DND-41 (cell line): ENCODE measurements at regions not wholly inside any gene's neighbourhood (a gene's known extent, or its start where the extent isn't known, plus 50 kb on each side); places are given as distances from the start of the nearest gene placed in this dataset.

ENCODE experiments used
- ATAC-seq: fragments of 200-7000 bp; cut with Tn5 transposase; 3 replicates; pipeline ENCODE4 v1.9.1; 2021; ENCODE audit warnings: low read depth; ENCODE audit not compliant: insufficient read depth
- DNase-seq: peaks from one replicate; pipeline ENCODE4 v3.0.0-alpha.2; 2020
- H2AFZ ChIP-seq: 2 replicates; pipeline ENCODE4 v1.6.0; 2012; ENCODE audit warnings: low read depth, low read length
- H3K27ac ChIP-seq: 2 replicates; pipeline ENCODE4 v1.5.1; 2012; ENCODE audit warnings: low read length, inconsistent platforms
- H3K27me3 ChIP-seq: fragments of 200-600 bp; sonication (generic); 2 replicates; pipeline ENCODE4 v1.6.0; 2012; ENCODE audit warnings: low read length, mild to moderate bottlenecking, inconsistent platforms; ENCODE audit not compliant: insufficient read depth, poor library complexity
- H3K36me3 ChIP-seq: 2 replicates; pipeline ENCODE4 v1.5.1; 2012; ENCODE audit warnings: low read length, inconsistent platforms; ENCODE audit not compliant: insufficient read depth
- H3K4me1 ChIP-seq: 2 replicates; pipeline ENCODE4 v1.5.1; 2012; ENCODE audit warnings: mild to moderate bottlenecking, low read length; ENCODE audit not compliant: insufficient read depth
- H3K4me2 ChIP-seq: 2 replicates; pipeline ENCODE4 v1.6.0; 2012; ENCODE audit warnings: mild to moderate bottlenecking, moderate library complexity, low read length, inconsistent platforms; ENCODE audit not compliant: insufficient read depth
- H3K4me3 ChIP-seq, 2 experiments: fragments of 200-600 bp in 1 of 2; shearing (Covaris generic) in 1 of 2; 2 replicates each; pipeline ENCODE4 v1.5.1; 2012 to 2016; ENCODE audit warnings: inconsistent platforms in 2 of 2, low read length in 2 of 2, mild to moderate bottlenecking in 2 of 2, low read depth in 1 of 2, moderate library complexity in 1 of 2
- H3K79me2 ChIP-seq: 2 replicates; pipeline ENCODE4 v1.6.0; 2012; ENCODE audit warnings: low read length, inconsistent platforms; ENCODE audit not compliant: insufficient read depth
- H3K9ac ChIP-seq: 2 replicates; pipeline ENCODE4 v1.6.0; 2012; ENCODE audit warnings: low read depth, mild to moderate bottlenecking, inconsistent platforms, low read length, moderate library complexity
- H3K9me3 ChIP-seq: 2 replicates; pipeline ENCODE4 v1.5.1; 2012; ENCODE audit warnings: low read length, moderate library complexity, mild to moderate bottlenecking, inconsistent platforms; ENCODE audit not compliant: insufficient read depth, severe bottlenecking
- H4K20me1 ChIP-seq: 2 replicates; pipeline ENCODE4 v1.6.0; 2012; ENCODE audit warnings: low read length; ENCODE audit not compliant: insufficient read depth
- EZH2 ChIP-seq: IDR thresholded peaks from 3 replicates; pipeline ENCODE4 v1.6.1; 2012; ENCODE audit warnings: borderline replicate concordance, low read depth, mild to moderate bottlenecking, moderate library complexity, low read length, inconsistent platforms; ENCODE audit not compliant: severe bottlenecking
- TF ChIP-seq, protein P1 (sequence below): IDR thresholded peaks from 2 replicates; pipeline ENCODE4 v1.5.1; 2012; ENCODE audit warnings: borderline replicate concordance, low read length, moderate library complexity, mild to moderate bottlenecking; ENCODE audit not compliant: poor library complexity, severe bottlenecking; ENCODE audit errors: extremely low read depth

DNA sequence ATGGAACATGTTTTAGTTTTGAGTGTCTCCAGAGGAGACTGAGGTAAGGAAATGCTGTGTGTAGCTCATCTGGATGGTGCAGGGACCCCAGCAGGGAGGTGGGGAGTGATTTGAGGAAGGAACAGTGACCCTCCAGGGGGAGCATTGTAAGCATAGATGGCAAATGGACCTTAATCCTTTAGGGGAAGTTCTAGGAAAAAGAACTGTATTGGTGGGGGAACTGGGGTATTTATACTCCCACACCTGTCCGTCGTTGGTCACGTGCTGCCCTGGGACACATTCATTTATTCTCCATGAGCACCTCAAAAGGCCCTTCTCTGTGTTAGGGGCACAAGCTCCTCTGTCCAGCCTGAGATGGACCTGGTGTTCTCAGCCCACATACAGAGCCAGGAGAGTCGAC is 233.9 kb upstream of the HDAC4 start:
- no peaks in the 10 kb centered on the region for H4K20me1 ChIP-seq
- no peak overlapping the region for H2AFZ ChIP-seq
- peaks cover 18% of the 10 kb centered on the region for H3K4me1 ChIP-seq
- ATAC-seq (no peak), DNase-seq (peak; percentile 2)
- H3K36me3 ChIP-seq, result no peaks in the 10 kb centered on the region
- H3K9me3 ChIP-seq, result peaks cover 5% of the 10 kb centered on the region
- no peak overlapping the region for H3K9ac ChIP-seq
- H3K27ac ChIP-seq, result peak overlapping the region; percentile 7; the same call in 1 of the 2 replicates
- H3K4me3 ChIP-seq, result no peak overlapping the region
- TF ChIP-seq EZH2, result no peak
- TF ChIP-seq, protein P1, sequence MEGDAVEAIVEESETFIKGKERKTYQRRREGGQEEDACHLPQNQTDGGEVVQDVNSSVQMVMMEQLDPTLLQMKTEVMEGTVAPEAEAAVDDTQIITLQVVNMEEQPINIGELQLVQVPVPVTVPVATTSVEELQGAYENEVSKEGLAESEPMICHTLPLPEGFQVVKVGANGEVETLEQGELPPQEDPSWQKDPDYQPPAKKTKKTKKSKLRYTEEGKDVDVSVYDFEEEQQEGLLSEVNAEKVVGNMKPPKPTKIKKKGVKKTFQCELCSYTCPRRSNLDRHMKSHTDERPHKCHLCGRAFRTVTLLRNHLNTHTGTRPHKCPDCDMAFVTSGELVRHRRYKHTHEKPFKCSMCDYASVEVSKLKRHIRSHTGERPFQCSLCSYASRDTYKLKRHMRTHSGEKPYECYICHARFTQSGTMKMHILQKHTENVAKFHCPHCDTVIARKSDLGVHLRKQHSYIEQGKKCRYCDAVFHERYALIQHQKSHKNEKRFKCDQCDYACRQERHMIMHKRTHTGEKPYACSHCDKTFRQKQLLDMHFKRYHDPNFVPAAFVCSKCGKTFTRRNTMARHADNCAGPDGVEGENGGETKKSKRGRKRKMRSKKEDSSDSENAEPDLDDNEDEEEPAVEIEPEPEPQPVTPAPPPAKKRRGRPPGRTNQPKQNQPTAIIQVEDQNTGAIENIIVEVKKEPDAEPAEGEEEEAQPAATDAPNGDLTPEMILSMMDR, result no peak
- no peaks in the 10 kb centered on the region for H3K27me3 ChIP-seq
- no peaks in the 10 kb centered on the region for H3K79me2 ChIP-seq
- H3K4me2 ChIP-seq, result no peak overlapping the region

- TF ChIP-seq, protein P1, result no peak
- no peak overlapping the region for H3K4me2 ChIP-seq
Measured at GRCh38 chr2:239630618-239631286, 229.9 kb upstream of the HDAC4 start.

GRCh38 chr2:239629926-239630617 is 229.3 kb upstream of the HDAC4 start:
- H3K36me3 ChIP-seq, result no peaks in the 10 kb centered on the region
- no peak overlapping the region for H3K4me3 ChIP-seq
- H3K9me3 ChIP-seq, result no peaks in the 10 kb centered on the region
- H3K79me2 ChIP-seq, result no peaks in the 10 kb centered on the region
- DNase-seq (peak; percentile 15), ATAC-seq (no peak)
- TF ChIP-seq, protein P1, result no peak
- TF ChIP-seq EZH2, result no peak
- no peak overlapping the region for H2AFZ ChIP-seq
- no peak overlapping the region for H3K9ac ChIP-seq
- H3K27ac ChIP-seq, result 0 out of 2 replicates have a peak overlapping the region, but pooled peaks have one; percentile 23
- H3K4me1 ChIP-seq, result peaks cover 52% of the 10 kb centered on the region
- no peaks in the 10 kb centered on the region for H3K27me3 ChIP-seq
- no peak overlapping the region for H3K4me2 ChIP-seq
- H4K20me1 ChIP-seq, result no peaks in the 10 kb centered on the region

More at GRCh38 chr2:239630618-239631286, 229.9 kb upstream of the HDAC4 start:
- H3K27ac ChIP-seq, result no peak overlapping the region
- H3K9ac ChIP-seq, result no peak overlapping the region
- H3K4me3 ChIP-seq, result no peak overlapping the region
- no peak for ATAC-seq
- H4K20me1 ChIP-seq, result no peaks in the 10 kb centered on the region
- H3K4me1 ChIP-seq, result peaks cover 45% of the 10 kb centered on the region
- H3K27me3 ChIP-seq, result no peaks in the 10 kb centered on the region
- H2AFZ ChIP-seq, result no peak overlapping the region
- no peaks in the 10 kb centered on the region for H3K79me2 ChIP-seq
- DNase-seq, result peak; percentile 3
- H3K9me3 ChIP-seq, result no peaks in the 10 kb centered on the region
- H3K36me3 ChIP-seq, result no peaks in the 10 kb centered on the region
